OCI-LY7 (cell line): ENCODE measurements at regions not wholly inside any gene's neighbourhood (a gene's known extent, or its start where the extent isn't known, plus 50 kb on each side); places are given as distances from the start of the nearest gene placed in this dataset.

Source experiments
- BruUV-seq: library from RNA; stranded (reverse); fragments of 400-500 nt; replicated peaks from 2 replicates; lab custom pipeline; 2021; lab: Mats Ljungman, UMichigan
- CTCF ChIA-PET: fragments of 300-600 bp; sonication (Branson Sonifier 250); formaldehyde crosslinking; loops from one replicate; lab custom pipeline; 2022; ENCODE audit warnings: antibody characterized with exemption; ENCODE audit not compliant: unreplicated experiment; lab: Charles Lee
- POLR2A ChIA-PET: fragments of 300-600 bp; sonication (Branson Sonifier 250); formaldehyde crosslinking; loops from one replicate; lab custom pipeline; 2022; ENCODE audit warnings: antibody characterized with exemption; lab: Charles Lee
- DNase-seq: peaks from one replicate; pipeline ENCODE4 v3.0.0-alpha.2; 2015; ENCODE audit warnings: low spot score
- H2AFZ ChIP-seq: fragments of 200-600 bp; sonication (generic), shearing (Covaris generic); 2 replicates; pipeline ENCODE4 v1.6.1; 2014; ENCODE audit warnings: mild to moderate bottlenecking, antibody characterized with exemption, low read length, moderate library complexity
- H3K27ac ChIP-seq: fragments of 200-600 bp; sonication (generic); 2 replicates; pipeline ENCODE4 v1.5.1; 2014; ENCODE audit warnings: mixed run types, low read depth, mild to moderate bottlenecking, moderate library complexity, low read length, inconsistent platforms; ENCODE audit not compliant: poor library complexity, severe bottlenecking
- H3K36me3 ChIP-seq: fragments of 200-600 bp; sonication (generic); 2 replicates; pipeline ENCODE4 v1.6.1; 2014; ENCODE audit warnings: mild to moderate bottlenecking, antibody characterized with exemption, low read length, moderate library complexity, mixed read lengths; ENCODE audit not compliant: insufficient read depth
- H3K4me1 ChIP-seq: fragments of 200-600 bp; sonication (generic); 2 replicates; pipeline ENCODE4 v1.5.1; 2014; ENCODE audit warnings: mild to moderate bottlenecking, low read length; ENCODE audit not compliant: insufficient read depth, poor library complexity, severe bottlenecking
- H3K4me2 ChIP-seq: fragments of 200-600 bp; sonication (generic); 2 replicates; pipeline ENCODE4 v1.6.1; 2014; ENCODE audit warnings: mild to moderate bottlenecking, low read length
- H3K4me3 ChIP-seq: fragments of 200-600 bp; sonication (generic); 2 replicates; pipeline ENCODE4 v1.5.1; 2014; ENCODE audit warnings: mild to moderate bottlenecking, low read depth, low read length; ENCODE audit not compliant: poor library complexity, severe bottlenecking
- H3K79me2 ChIP-seq: fragments of 200-600 bp; sonication (generic); 2 replicates; pipeline ENCODE4 v1.6.1; 2016; ENCODE audit warnings: low read depth, mild to moderate bottlenecking, low read length, moderate library complexity, mixed read lengths; ENCODE audit not compliant: insufficient read depth
- H3K9me2 ChIP-seq: fragments of 200-600 bp; sonication (generic); 2 replicates; pipeline ENCODE4 v1.6.1; 2016; ENCODE audit warnings: mild to moderate bottlenecking, low read length, mixed read lengths; ENCODE audit not compliant: insufficient read depth
- H3K9me3 ChIP-seq: fragments of 200-600 bp; sonication (generic); 2 replicates; pipeline ENCODE4 v1.6.1; 2014; ENCODE audit warnings: mild to moderate bottlenecking, mixed run types, low read length, mixed read lengths
- H4K20me1 ChIP-seq: fragments of 200-600 bp; sonication (generic); 2 replicates; pipeline ENCODE4 v1.6.1; 2014; ENCODE audit warnings: mild to moderate bottlenecking, antibody characterized with exemption, low read length, moderate library complexity, mixed read lengths; ENCODE audit not compliant: insufficient read depth
- EZH2phosphoT487 ChIP-seq: fragments of 200-600 bp; sonication (generic); IDR thresholded peaks from 2 replicates; pipeline ENCODE4 v1.6.1; 2018; ENCODE audit warnings: low read depth, borderline replicate concordance, mild to moderate bottlenecking, mixed run types, antibody characterized with exemption, low read length, moderate library complexity, mixed read lengths
- intact Hi-C: fragments of 100-400 bp; cut with micrococcal nuclease; formaldehyde crosslinking; loops from one replicate; pipeline ENCODE4 v1.10.0; 2022; ENCODE audit not compliant: unreplicated experiment
- TF ChIP-seq, protein P1 (sequence below): fragments of 200-600 bp; sonication (generic); conservative IDR thresholded peaks from 2 replicates; pipeline ENCODE4 v1.5.1; 2014; ENCODE audit warnings: mild to moderate bottlenecking, antibody characterized with exemption, low read length, moderate library complexity, mixed read lengths

- no peaks in the 10 kb centered on the region for H3K4me1 ChIP-seq
- H3K27ac ChIP-seq: no peak overlapping the region
- no TSS peak for BruUV-seq
- no peaks in the 10 kb centered on the region for H3K36me3 ChIP-seq
- DNase-seq: no peak
- no peaks in the 10 kb centered on the region for H3K9me3 ChIP-seq
- ChIA-PET POLR2A (interaction anchor here (0.6 kb wide), 1 partner anchor 124 kb away, joined by 4 read pairs; no protein-coding TSS in a partner anchor), CTCF (no interaction called here)
- no peaks in the 10 kb centered on the region for H3K79me2 ChIP-seq
- no peak overlapping the region for H2AFZ ChIP-seq
- intact Hi-C loops: no loop called here
- no peaks in the 10 kb centered on the region for H3K9me2 ChIP-seq
- TF ChIP-seq, protein P1, sequence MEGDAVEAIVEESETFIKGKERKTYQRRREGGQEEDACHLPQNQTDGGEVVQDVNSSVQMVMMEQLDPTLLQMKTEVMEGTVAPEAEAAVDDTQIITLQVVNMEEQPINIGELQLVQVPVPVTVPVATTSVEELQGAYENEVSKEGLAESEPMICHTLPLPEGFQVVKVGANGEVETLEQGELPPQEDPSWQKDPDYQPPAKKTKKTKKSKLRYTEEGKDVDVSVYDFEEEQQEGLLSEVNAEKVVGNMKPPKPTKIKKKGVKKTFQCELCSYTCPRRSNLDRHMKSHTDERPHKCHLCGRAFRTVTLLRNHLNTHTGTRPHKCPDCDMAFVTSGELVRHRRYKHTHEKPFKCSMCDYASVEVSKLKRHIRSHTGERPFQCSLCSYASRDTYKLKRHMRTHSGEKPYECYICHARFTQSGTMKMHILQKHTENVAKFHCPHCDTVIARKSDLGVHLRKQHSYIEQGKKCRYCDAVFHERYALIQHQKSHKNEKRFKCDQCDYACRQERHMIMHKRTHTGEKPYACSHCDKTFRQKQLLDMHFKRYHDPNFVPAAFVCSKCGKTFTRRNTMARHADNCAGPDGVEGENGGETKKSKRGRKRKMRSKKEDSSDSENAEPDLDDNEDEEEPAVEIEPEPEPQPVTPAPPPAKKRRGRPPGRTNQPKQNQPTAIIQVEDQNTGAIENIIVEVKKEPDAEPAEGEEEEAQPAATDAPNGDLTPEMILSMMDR: no peak
- TF ChIP-seq EZH2phosphoT487: no peak
- no peak overlapping the region for H3K4me2 ChIP-seq
- no peak overlapping the region for H3K4me3 ChIP-seq
- no peaks in the 10 kb centered on the region for H4K20me1 ChIP-seq
Measured at GRCh38 chr1:90208949-90209348, 214.0 kb downstream of the ZNF326 start.

DNA sequence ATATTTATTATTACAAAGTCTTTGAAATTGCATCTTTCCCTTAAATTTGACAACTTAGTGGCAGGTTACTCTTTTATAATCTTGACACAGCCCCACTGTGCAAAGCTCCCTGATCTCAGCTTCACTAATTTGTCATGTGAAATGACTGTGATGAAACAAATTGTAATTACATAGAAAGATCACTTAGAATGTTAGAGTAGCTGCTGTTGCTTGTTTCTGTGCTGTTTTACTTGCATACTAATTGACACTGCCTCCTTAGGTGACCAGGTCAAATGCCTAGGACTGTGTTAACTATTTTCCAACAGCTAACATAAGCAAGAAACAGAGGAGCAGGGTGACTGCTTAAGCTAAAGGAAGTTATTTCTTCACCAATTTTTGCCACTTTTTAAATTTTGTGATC lies 211.3 kb downstream of the ZNF326 start:
- H3K4me1 ChIP-seq: no peaks in the 10 kb centered on the region
- no peak overlapping the region for H3K4me2 ChIP-seq
- no peak overlapping the region for H3K4me3 ChIP-seq
- BruUV-seq: no TSS peak
- no peak for DNase-seq
- H3K27ac ChIP-seq: no peak overlapping the region
- intact Hi-C loops: no loop called here
- ChIA-PET POLR2A (interaction anchor here (0.7 to 1.3 kb wide), 2 partner anchors 12 to 23 kb away, joined by 3 to 5 read pairs; no protein-coding TSS in a partner anchor), CTCF (no interaction called here)
- H4K20me1 ChIP-seq: no peaks in the 10 kb centered on the region
- H3K9me2 ChIP-seq: no peaks in the 10 kb centered on the region
- H3K36me3 ChIP-seq: no peaks in the 10 kb centered on the region
- H2AFZ ChIP-seq: no peak overlapping the region
- H3K79me2 ChIP-seq: no peaks in the 10 kb centered on the region
- no peak for TF ChIP-seq EZH2phosphoT487
- TF ChIP-seq, protein P1: no peak
- no peaks in the 10 kb centered on the region for H3K9me3 ChIP-seq

DNA sequence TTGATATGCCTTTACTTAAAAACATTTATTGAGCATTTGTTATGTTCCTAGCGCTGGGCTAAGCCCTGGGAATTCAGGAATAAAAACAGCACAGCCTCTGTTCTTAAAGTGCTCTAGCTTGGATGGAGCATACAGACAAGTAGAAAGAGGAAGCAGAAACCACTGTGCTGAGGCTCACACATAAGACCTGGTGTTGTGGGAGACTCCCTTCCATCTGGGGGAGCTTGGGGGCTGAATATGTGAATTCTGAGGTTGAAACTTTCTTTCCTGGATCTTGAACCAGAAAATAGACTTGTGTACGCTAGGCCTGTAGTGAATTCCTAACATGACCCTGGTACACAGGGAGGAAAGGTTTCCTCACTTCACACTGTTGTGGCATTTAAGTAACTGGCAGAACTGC lies 209.9 kb downstream of the ZNF326 start:
- Histone ChIP-seq H3K36me3 (no peaks in the 10 kb centered on the region), H3K4me3 (no peak overlapping the region), H3K4me2 (no peak overlapping the region), H2AFZ (no peak overlapping the region), H3K79me2 (no peaks in the 10 kb centered on the region), H3K27ac (no peak overlapping the region), H4K20me1 (no peaks in the 10 kb centered on the region), H3K9me2 (no peaks in the 10 kb centered on the region), H3K4me1 (no peaks in the 10 kb centered on the region), H3K9me3 (no peaks in the 10 kb centered on the region)
- CTCF ChIA-PET: no interaction called here
- intact Hi-C loops: no loop called here
- POLR2A ChIA-PET: no interaction called here
- TF ChIP-seq, protein P1: no peak
- no peak for TF ChIP-seq EZH2phosphoT487
- no peak for DNase-seq
- BruUV-seq: no TSS peak
